ENCODE measurements at regions not wholly inside any gene's neighbourhood (a gene's known extent, or its start where the extent isn't known, plus 50 kb on each side); places are given as distances from the start of the nearest gene placed in this dataset.
"Not testable (repeated sequence)": the region's sequence is repeated elsewhere in the genome, so short reads cannot be mapped to it uniquely, and the experiment has no call there.

GRCh38 chr13:62721893-62722292 lies 1306.2 kb upstream of the PCDH20 start:
- in situ Hi-C loops (cut with HindIII; ENCODE audit: low sequenced_read_pairs) = no loop called here

DNA sequence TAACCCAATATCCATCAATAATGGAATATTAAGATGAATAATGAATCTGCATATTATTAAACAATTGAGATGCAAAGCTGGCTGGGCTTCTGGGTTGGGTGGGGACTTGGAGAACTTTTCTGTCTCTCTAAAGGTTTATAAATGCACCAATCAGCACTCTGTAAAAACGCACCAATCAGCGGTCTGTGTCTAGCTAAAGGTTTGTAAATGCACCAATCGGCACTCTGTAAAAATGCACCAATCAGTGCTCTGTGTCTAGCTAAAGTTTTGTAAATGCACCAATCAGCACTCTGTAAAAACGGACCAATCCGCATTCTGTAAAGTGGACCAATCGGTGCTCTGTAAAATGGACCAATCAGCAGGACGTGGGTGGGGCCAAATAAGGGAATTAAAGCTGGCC lies 1296.3 kb upstream of the PCDH20 start:
- in situ Hi-C loops (cut with HindIII; ENCODE audit: low sequenced_read_pairs) = not testable (repeated sequence)

DNA sequence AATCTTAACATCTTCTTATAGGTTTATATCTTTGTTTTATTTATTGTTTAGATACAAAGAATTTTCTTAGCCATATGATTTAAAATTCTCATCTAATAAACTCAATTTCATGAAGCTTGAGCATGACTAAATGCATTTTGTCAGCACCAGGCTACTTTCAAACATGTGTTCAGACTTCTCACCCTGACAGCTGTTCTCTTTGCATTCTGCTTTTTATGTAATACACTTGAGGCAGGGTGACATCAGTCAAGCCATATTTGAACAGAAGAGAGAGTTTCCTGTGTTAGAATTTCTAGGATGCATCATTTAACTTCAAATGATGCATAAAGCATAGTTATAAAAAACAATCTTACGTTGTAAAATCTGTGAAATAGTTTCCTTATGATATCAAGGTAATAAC lies 1295.1 kb upstream of the PCDH20 start:
- in situ Hi-C loops (cut with HindIII; ENCODE audit: low sequenced_read_pairs) = no loop called here

GRCh38 chr13:62706048-62706447 lies 1290.4 kb upstream of the PCDH20 start:
- in situ Hi-C loops (cut with HindIII; ENCODE audit: low sequenced_read_pairs) = no loop called here

DNA sequence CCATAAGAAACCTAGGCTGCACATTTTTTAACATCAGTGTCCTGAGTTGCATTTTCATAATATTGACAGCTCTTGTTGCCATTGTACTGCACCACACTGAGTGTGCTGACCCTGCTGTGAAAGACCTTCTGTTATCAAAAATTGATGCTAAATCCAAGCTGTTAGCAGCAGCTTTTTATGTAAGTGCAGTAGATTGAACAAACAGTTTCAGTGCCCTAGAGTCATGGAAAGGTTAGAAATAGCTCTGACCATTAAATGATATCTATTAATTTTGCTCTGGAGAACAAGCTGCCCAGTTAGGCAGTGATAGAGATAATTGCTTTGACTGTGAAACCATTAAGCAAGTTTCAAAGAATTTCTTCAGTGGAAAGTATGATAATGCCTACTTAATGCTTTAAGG lies 1289.2 kb upstream of the PCDH20 start:
- in situ Hi-C loops (cut with HindIII; ENCODE audit: low sequenced_read_pairs) = no loop called here

DNA sequence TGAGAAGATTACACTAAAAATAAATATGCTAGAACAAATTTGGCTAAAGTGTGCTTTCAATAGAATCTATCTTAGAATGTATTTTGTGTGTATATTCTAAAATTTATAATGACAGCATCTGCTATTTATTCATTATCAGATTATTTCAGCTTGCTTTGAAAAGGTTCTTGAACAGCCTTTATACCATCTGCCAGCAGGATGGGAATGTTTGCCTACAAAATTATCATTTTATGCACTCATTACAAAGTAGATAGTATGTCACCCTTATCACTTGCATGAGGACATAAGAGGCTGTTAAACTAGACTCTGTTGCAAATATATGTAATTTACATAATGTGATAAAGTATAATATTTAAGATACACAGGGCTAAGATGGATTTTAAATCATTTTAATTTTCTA lies 1286.9 kb upstream of the PCDH20 start:
- in situ Hi-C loops (cut with HindIII; ENCODE audit: low sequenced_read_pairs) = no loop called here

GRCh38 chr13:62697701-62698100 lies 1282.1 kb upstream of the PCDH20 start:
- in situ Hi-C loops (cut with HindIII; ENCODE audit: low sequenced_read_pairs) = no loop called here

DNA sequence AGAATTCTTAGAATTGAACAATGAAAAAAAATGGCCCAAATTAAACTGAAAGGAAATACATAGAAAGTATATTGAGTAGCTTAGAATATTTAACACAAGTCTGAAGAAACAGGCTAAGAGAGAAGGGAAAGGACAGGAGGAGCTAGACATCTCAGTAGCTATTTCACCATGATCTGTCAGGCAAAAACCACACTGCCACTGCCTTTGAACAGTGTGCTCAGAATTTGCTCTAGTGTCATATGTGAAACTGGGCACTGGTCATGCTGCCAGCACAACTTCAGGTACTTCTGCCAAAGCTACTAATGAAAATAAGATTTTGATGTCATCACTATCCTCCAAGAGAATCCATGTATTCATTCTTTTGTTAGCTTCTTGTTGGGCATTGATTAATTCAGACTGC lies 1280.8 kb upstream of the PCDH20 start:
- in situ Hi-C loops (cut with HindIII; ENCODE audit: low sequenced_read_pairs) = no loop called here

- in situ Hi-C loops (cut with HindIII; ENCODE audit: low sequenced_read_pairs) = no loop called here
Measured at GRCh38 chr13:62687732-62688131, 1272.1 kb upstream of the PCDH20 start.

DNA sequence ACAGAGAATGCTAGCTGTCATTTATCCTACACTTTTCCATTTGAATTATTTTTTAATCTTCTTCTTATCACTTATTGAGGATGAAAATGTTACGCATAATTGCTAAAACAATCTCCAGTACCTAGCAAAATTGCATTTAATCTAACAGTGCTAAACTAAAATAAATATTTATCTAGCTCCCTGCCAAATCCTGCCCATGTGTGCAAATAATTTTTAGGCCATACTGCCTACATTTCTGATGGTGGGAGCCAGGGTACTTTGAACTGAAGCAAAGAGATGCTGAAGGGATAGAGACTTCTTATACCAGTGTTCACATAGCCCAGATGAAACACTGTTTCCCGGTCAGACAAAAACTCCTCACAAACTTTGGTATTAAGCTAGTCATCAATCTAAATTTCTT lies 1268.7 kb upstream of the PCDH20 start:
- in situ Hi-C loops (cut with HindIII; ENCODE audit: low sequenced_read_pairs) = no loop called here

DNA sequence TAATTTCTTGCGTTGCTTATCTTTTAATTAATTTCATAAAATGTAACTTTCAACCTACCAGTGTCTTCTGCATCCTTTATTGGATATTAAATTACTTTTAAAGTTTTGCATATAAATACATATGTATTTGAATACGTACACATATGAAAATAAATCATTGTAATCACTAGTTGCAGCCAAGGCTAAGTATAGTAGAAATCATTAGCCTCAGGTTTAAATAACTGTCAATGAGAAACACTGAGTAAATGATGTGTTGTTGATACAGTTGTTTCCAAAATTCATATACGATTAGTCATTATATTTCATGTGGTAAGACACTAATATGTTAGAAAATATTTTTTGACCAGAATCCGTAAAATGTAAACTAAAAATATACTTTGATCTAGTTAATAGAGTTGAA lies 1267.1 kb upstream of the PCDH20 start:
- in situ Hi-C loops (cut with HindIII; ENCODE audit: low sequenced_read_pairs) = no loop called here

DNA sequence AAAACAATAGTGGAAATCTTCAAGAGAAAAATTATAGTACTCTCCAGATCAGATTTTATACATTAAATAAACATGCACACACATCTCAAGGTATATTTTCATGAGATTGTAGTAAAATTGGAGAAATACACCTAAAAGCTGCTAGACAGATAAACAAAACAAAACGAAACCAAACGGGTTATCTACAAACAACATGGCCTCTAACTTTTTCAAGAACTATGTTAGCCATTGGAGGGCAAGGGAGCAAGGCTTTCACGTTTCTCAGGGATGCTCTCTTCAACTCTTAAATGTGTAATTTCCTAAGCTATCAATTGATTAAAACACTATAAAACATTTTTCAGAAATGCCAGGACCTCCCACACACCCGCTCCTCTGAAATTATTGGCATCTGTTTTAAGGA lies 1262.4 kb upstream of the PCDH20 start:
- in situ Hi-C loops (cut with HindIII; ENCODE audit: low sequenced_read_pairs) = no loop called here

DNA sequence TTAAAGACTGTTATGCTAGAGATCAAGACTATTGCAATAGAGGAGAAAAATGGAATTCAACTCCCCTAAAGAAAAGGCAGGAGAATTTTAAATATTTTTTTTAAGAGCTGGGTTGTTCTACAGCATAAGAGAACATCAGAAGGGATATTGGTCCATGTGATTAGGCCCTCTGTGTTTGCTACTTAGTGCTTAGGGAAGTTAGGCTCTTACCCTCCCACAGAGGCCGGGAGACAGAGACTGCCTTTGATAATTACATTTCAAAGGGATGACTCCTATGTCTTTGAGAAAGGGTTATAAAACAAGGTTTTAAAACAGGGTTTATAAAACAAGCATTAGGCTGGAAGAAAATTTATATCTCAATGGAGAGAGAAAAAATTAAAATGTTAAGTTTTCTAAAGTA lies 1248.1 kb upstream of the PCDH20 start:
- in situ Hi-C loops (cut with HindIII; ENCODE audit: low sequenced_read_pairs) = no loop called here

- in situ Hi-C loops (cut with HindIII; ENCODE audit: low sequenced_read_pairs) = no loop called here
Measured at GRCh38 chr13:62659365-62659764, 1243.7 kb upstream of the PCDH20 start.

DNA sequence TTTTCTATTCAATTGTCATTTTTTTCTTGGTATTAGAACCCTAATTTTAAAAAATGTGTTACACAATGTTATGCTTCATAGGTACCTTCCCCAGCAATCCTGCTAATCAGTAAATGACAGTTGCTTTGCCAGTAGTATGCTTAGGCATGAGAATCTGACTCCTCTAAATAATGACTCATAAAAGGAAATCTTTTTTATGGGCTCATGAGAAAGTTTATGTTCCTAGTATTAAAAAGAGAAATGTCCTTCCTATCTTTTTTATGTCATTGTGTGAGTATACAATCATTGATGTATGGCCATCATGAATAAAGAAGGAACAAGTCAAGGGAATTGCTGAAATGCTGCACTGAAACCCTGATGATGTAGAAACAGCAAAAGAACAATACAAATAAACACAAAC lies 1237.7 kb upstream of the PCDH20 start:
- in situ Hi-C loops (cut with HindIII; ENCODE audit: low sequenced_read_pairs) = no loop called here

GRCh38 chr13:62643799-62644524 lies 1228.3 kb upstream of the PCDH20 start:
- in situ Hi-C loops (cut with HindIII; ENCODE audit: low sequenced_read_pairs) = no loop called here

DNA sequence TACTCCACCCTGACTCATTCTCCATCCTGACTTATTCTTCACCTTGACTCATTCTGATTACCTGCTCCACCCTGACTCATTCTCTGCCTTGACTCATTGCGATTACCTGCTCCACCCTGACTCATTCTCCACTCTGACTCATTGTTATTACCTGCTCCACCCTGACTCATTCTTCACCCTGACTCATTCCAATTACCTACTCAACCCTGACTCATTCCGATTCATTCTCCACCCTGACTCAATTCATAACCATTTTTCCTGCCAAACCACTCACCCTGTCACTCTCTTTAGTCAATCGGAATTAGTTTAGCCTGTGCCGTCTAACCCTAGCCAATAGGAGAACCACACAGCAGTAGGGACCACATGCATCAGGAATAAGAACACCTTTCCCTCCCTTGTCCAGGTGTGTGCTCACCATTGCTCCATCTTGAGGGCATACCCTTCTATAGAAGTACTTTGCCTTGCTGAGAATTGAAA lies 1227.4 kb upstream of the PCDH20 start:
- in situ Hi-C loops (cut with HindIII; ENCODE audit: low sequenced_read_pairs) = no loop called here

- in situ Hi-C loops (cut with HindIII; ENCODE audit: low sequenced_read_pairs) = no loop called here
Measured at GRCh38 chr13:62635161-62635560, 1219.5 kb upstream of the PCDH20 start.

GRCh38 chr13:62633448-62633847 lies 1217.8 kb upstream of the PCDH20 start:
- in situ Hi-C loops (cut with HindIII; ENCODE audit: low sequenced_read_pairs) = no loop called here

- in situ Hi-C loops (cut with HindIII; ENCODE audit: low sequenced_read_pairs) = no loop called here
Measured at GRCh38 chr13:62631619-62632018, 1216.0 kb upstream of the PCDH20 start.

- in situ Hi-C loops (cut with HindIII; ENCODE audit: low sequenced_read_pairs) = no loop called here
Measured at GRCh38 chr13:62631124-62631523, 1215.5 kb upstream of the PCDH20 start.

GRCh38 chr13:62629618-62630017 lies 1214.0 kb upstream of the PCDH20 start:
- in situ Hi-C loops (cut with HindIII; ENCODE audit: low sequenced_read_pairs) = no loop called here

DNA sequence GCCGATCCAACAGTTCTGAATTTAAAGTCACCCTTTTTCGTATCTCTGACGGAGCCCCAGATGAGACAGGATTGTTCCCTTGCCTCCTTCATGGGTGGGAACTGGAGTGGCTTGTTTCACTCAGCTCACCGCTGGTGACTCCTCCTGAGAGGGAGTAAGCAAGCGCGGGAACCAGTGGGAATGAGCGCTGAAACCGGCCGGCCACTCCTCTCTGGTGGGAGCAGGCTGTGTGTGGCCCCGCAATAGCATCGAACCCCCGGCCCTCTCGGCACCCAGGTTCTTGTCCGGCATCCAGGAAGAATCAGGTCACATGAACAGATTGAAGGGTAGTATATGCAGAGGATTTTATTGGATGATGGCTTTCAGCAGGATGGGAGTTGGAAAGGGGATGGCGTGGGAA lies 1211.6 kb upstream of the PCDH20 start:
- in situ Hi-C loops (cut with HindIII; ENCODE audit: low sequenced_read_pairs) = no loop called here

Measured in endothelial cell of hepatic sinusoid (primary cell).